ENCODE measurements at regions not wholly inside any gene's neighbourhood (a gene's known extent, or its start where the extent isn't known, plus 50 kb on each side); places are given as distances from the start of the nearest gene placed in this dataset.

- DNase-seq = no peak
Measured at GRCh38 chr5:56508249-56508648, 275.1 kb upstream of the ANKRD55 start.

- no peak for DNase-seq
Measured at GRCh38 chr5:56507351-56507930, 274.3 kb upstream of the ANKRD55 start.

GRCh38 chr5:56506211-56506965, 273.3 kb upstream of the ANKRD55 start:
- DNase-seq = no peak

GRCh38 chr5:56503929-56504328, 270.8 kb upstream of the ANKRD55 start:
- no peak for DNase-seq

GRCh38 chr5:56501781-56502557, 268.8 kb upstream of the ANKRD55 start:
- no peak for DNase-seq

- no peak for DNase-seq
Measured at GRCh38 chr5:56499901-56500300, 266.8 kb upstream of the ANKRD55 start.

GRCh38 chr5:56499491-56499890, 266.4 kb upstream of the ANKRD55 start:
- no peak for DNase-seq

GRCh38 chr5:56498759-56499395, 265.7 kb upstream of the ANKRD55 start:
- no peak for DNase-seq

- no peak for DNase-seq
Measured at GRCh38 chr5:56496581-56497063, 263.5 kb upstream of the ANKRD55 start.

- no peak for DNase-seq
Measured at GRCh38 chr5:56494300-56494731, 261.2 kb upstream of the ANKRD55 start.

- no peak for DNase-seq
Measured at GRCh38 chr5:56493766-56494165, 260.6 kb upstream of the ANKRD55 start.

GRCh38 chr5:56493308-56493707, 260.2 kb upstream of the ANKRD55 start:
- DNase-seq = no peak

GRCh38 chr5:56492812-56493211, 259.7 kb upstream of the ANKRD55 start:
- DNase-seq = no peak

GRCh38 chr5:56490971-56491468, 257.9 kb upstream of the ANKRD55 start:
- DNase-seq = no peak

- DNase-seq = no peak
Measured at GRCh38 chr5:56489272-56489671, 256.1 kb upstream of the ANKRD55 start.

- DNase-seq = no peak
Measured at GRCh38 chr5:56487528-56488115, 254.5 kb upstream of the ANKRD55 start.

- no peak for DNase-seq
Measured at GRCh38 chr5:56482363-56482762, 249.2 kb upstream of the ANKRD55 start.

- no peak for DNase-seq
Measured at GRCh38 chr5:56481428-56482357, 248.6 kb upstream of the ANKRD55 start.

- DNase-seq = peak in 1 of 2 experiments; percentile 12
Measured at GRCh38 chr5:56480705-56481427, 247.7 kb upstream of the ANKRD55 start.

- DNase-seq = peak in 1 of 2 experiments; percentile 20
Measured at GRCh38 chr5:56480078-56480704, 247.1 kb upstream of the ANKRD55 start.

All from cerebellar nuclear complex (tissue), 1 donor.